ENCODE measurements at regions not wholly inside any gene's neighbourhood (a gene's known extent, or its start where the extent isn't known, plus 50 kb on each side); places are given as distances from the start of the nearest gene placed in this dataset.

GRCh38 chr5:82975396-82975795, 101.8 kb downstream of the TMEM167A start:
- Histone ChIP-seq H3K27me3 (ENCODE audit: control insufficient read depth in 2 of 2, insufficient read depth in 2 of 2, low read length in 2 of 2) (peaks cover 0 to 7% of the 10 kb centered on the region in 2 experiments; a peak in 1 of 5 replicates), H2AFZ (ENCODE audit: low read depth, low read length) (no peak overlapping the region), H3K27ac (ENCODE audit: extremely low read depth, low read depth, low read length) (no peak overlapping the region), H3K9me1 (ENCODE audit: control insufficient read depth, insufficient read depth, low read length) (no peaks in the 10 kb centered on the region), H3K79me2 (ENCODE audit: control insufficient read depth, insufficient read depth, low read length) (no peaks in the 10 kb centered on the region), H3K4me2 (ENCODE audit: insufficient read depth, low read length) (no peak overlapping the region), H3K4me3 (no peak overlapping the region), H3K36me3 (ENCODE audit: control insufficient read depth, insufficient read depth, low read length) (no peaks in the 10 kb centered on the region), H3K9me3 (replicated peaks; ENCODE audit: control insufficient read depth, insufficient read depth, low read depth, low read length) (no peaks in the 10 kb centered on the region), H4K20me1 (replicated peaks; ENCODE audit: control insufficient read depth, insufficient read depth, low read length) (no peaks in the 10 kb centered on the region), H3K9ac (ENCODE audit: insufficient read depth in 1 of 2, low read depth in 2 of 2, low read length in 2 of 2) (no peak overlapping the region), H3K4me1 (replicated peaks in 1 of 2; ENCODE audit: control insufficient read depth in 2 of 2, insufficient read depth in 2 of 2, low read length in 2 of 2) (no peaks in the 10 kb centered on the region)
- no TSS peak for BruUV-seq (replicated peaks)
- ChIA-PET POLR2A (no interaction called here), CTCF (ENCODE audit: low intra/inter-chr PET ratio) (no interaction called here)
- in situ Hi-C loops (cut with MboI) (no loop called here), intact Hi-C loops (cut with micrococcal nuclease) (no loop called here)
- DNase-seq (ENCODE audit: extremely low read depth in 1 of 4, low spot score in 3 of 4), result no peak
- ATAC-seq, result no peak
- no peak for FAIRE-seq
- 2% methylated on average over 8 of the region's 9 CpGs for WGBS (ENCODE audit: insufficient coverage, low coverage, missing lambda C conversion rate)
- no peak for TF ChIP-seq CREB1 (IDR thresholded peaks at IDR 0.05)
- TF ChIP-seq CREB1 (CRISPR knock-in tag; IDR thresholded peaks at IDR 0.05), result no peak
- TF ChIP-seq ZNF280A (IDR thresholded peaks at IDR 0.05; ENCODE audit: low read depth, partially characterized antibody), result no peak
- TF ChIP-seq, protein P1, sequence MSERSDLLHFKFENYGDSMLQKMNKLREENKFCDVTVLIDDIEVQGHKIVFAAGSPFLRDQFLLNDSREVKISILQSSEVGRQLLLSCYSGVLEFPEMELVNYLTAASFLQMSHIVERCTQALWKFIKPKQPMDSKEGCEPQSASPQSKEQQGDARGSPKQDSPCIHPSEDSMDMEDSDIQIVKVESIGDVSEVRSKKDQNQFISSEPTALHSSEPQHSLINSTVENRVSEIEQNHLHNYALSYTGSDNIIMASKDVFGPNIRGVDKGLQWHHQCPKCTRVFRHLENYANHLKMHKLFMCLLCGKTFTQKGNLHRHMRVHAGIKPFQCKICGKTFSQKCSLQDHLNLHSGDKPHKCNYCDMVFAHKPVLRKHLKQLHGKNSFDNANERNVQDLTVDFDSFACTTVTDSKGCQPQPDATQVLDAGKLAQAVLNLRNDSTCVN (CRISPR knock-in tag; IDR thresholded peaks at IDR 0.05), result no peak
- no peak for TF ChIP-seq POLR2H (tag; IDR thresholded peaks at IDR 0.05; ENCODE audit: low read depth)
- TF ChIP-seq ZNF830 (CRISPR knock-in tag; IDR thresholded peaks at IDR 0.05), result no peak
- TF ChIP-seq DIDO1 (tag; IDR thresholded peaks at IDR 0.05; ENCODE audit: low read depth), result no peak
- TF ChIP-seq ESRRB (CRISPR knock-in tag; IDR thresholded peaks at IDR 0.05; ENCODE audit: borderline replicate concordance), result no peak
- TF ChIP-seq, protein P2, sequence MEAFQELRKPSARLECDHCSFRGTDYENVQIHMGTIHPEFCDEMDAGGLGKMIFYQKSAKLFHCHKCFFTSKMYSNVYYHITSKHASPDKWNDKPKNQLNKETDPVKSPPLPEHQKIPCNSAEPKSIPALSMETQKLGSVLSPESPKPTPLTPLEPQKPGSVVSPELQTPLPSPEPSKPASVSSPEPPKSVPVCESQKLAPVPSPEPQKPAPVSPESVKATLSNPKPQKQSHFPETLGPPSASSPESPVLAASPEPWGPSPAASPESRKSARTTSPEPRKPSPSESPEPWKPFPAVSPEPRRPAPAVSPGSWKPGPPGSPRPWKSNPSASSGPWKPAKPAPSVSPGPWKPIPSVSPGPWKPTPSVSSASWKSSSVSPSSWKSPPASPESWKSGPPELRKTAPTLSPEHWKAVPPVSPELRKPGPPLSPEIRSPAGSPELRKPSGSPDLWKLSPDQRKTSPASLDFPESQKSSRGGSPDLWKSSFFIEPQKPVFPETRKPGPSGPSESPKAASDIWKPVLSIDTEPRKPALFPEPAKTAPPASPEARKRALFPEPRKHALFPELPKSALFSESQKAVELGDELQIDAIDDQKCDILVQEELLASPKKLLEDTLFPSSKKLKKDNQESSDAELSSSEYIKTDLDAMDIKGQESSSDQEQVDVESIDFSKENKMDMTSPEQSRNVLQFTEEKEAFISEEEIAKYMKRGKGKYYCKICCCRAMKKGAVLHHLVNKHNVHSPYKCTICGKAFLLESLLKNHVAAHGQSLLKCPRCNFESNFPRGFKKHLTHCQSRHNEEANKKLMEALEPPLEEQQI (IDR thresholded peaks at IDR 0.05), result no peak
- TF ChIP-seq GATAD2A (IDR thresholded peaks at IDR 0.05), result no peak
- TF ChIP-seq PRMT5 (CRISPR knock-in tag; IDR thresholded peaks at IDR 0.05), result no peak
- TF ChIP-seq DPF2 (IDR thresholded peaks at IDR 0.05), result no peak
- no peak for TF ChIP-seq MLLT1 (IDR thresholded peaks at IDR 0.05)
- TF ChIP-seq NR2C1 (IDR thresholded peaks at IDR 0.05), result no peak
- no peak for TF ChIP-seq NR2C1 (tag; IDR thresholded peaks at IDR 0.05)
- no peak for TF ChIP-seq ZBTB7A (IDR thresholded peaks at IDR 0.05; ENCODE audit: borderline replicate concordance, control insufficient read depth, low read depth, low read length)
- no peak for TF ChIP-seq NFE2L1 (tag; IDR thresholded peaks at IDR 0.05; ENCODE audit: borderline replicate concordance, low read depth)
- TF ChIP-seq MXI1 (IDR thresholded peaks at IDR 0.05; ENCODE audit: low read depth, low read length), result no peak
